HG03196 (cell line): ENCODE measurements at regions not wholly inside any gene's neighbourhood (a gene's known extent, or its start where the extent isn't known, plus 50 kb on each side); places are given as distances from the start of the nearest gene placed in this dataset.

ENCODE experiments used
- ATAC-seq: cut with Tn5 transposase; IDR thresholded peaks from one replicate; pipeline ENCODE4 v1.9.1; 2021; ENCODE audit not compliant: unreplicated experiment

DNA sequence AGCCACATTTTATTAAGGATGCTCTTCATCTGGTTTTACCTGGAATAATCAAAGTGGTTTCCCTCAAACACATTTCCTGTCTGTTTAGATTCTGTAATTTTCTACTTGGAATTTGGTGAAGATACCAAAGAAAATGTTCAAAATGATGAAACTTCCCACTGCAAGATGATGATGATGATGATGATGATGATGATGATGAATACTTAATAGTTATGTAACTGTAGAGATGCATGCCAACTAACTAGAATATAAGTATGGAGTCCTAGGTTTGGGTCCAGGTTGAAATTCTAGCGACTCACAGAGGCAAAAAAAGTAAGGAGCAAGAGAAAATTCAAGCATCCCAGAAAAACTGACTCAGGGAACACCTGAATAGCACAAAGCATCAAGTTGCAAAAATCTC lies 104.0 kb upstream of the KIAA1217 start:
- ATAC-seq, result no peak

- no peak for ATAC-seq
These were observed 95.0 kb upstream of the KIAA1217 start for GRCh38 chr10:24113901-24114300.

- no peak for ATAC-seq
These were observed 94.4 kb upstream of the KIAA1217 start for GRCh38 chr10:24114556-24114955.

GRCh38 chr10:24115403-24115802 lies 93.5 kb upstream of the KIAA1217 start:
- no peak for ATAC-seq

- ATAC-seq, result no peak
These were observed 90.7 kb upstream of the KIAA1217 start for GRCh38 chr10:24118246-24118645.

DNA sequence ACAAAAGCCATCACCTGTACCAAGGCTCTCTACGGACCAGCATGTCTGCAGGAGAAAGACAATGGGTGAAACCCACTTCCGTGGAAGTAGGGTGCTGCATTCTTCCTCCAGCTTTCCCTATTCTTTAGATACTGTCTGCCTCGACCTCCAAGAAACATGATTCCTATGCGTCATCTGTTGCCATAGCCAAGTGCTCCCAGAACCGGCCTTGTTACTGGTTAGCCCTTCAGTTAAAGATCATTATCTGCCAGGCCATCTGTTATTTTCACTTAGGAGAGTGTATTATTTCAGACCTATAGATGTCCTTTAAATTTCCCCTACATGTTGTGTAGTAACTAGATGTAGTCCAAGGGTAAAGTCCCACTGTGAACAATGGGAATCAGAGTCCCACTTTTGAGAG lies 89.0 kb upstream of the KIAA1217 start:
- no peak for ATAC-seq

DNA sequence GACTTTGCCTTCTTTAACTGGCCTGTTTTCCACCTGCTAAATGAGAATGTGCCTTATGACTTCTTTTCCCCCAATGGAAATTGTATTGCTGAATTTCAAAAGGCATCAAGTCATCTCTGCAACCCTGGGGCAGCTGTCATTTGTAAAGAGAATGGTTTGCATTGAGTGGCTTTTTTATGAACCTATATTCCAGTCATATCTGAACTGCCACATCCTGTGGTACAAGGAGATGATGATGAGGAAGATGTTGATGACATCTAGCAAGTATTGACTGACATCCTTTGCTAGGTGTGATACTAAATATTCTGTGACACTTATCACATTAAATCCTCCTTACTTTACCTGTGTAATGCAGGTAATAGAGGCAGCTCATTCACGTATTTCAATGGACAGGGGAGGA lies 88.3 kb upstream of the KIAA1217 start:
- no peak for ATAC-seq

- no peak for ATAC-seq
These were observed 81.4 kb upstream of the KIAA1217 start for GRCh38 chr10:24127516-24127915.

DNA sequence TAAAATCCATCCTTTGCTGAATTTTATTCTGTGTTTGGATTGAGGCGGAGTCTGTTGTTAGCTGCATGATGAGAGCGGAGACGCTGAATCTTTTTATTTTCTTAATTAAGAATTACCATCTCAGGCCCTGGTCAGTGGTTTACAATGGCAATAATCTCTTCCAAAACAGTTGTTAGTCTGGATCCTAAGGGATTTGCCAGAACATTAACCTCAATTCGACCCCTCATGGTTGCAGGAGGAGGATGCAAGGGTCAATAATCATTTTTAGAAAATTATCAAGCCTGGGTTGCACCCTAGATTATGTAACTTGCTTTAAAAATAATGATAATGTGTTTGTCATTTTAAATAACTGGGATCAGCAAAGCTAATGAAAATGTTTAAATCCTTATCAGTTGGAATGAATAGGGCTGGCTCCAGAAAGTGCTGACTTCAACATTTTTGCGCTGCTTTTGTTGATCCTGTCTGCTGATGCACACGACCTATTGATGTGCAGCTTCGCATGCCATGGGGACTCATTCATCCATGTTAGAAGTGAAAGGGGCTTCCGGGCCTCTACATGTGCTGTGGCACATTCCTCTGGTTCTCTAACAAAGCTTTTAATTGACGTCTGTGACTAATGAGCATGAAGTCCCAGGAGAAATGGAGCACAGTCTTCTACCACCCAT lies 80.7 kb upstream of the KIAA1217 start:
- no peak for ATAC-seq

DNA sequence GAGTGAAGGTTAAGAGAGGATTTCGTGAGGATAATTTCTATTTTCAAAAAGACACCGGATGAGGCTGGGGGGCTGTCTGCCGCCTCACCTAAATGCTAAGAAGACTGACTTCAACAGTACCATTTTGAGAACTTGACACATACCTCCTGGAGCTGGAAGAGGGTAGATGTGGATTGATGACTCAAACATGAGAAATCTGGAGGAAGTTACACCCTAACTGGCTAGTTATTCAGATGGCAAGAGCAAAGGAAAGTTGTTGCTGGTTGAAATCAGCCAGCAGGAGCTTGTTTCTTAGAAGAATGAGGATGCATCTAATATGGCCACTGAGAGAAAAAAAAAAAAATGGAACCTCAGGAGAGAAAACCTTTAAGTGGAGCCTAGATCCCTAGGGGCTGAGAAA lies 76.2 kb upstream of the KIAA1217 start:
- ATAC-seq, result no peak

- ATAC-seq, result no peak
These were observed 75.1 kb upstream of the KIAA1217 start for GRCh38 chr10:24133835-24134234.

GRCh38 chr10:24136070-24136469 lies 72.9 kb upstream of the KIAA1217 start:
- ATAC-seq, result no peak

DNA sequence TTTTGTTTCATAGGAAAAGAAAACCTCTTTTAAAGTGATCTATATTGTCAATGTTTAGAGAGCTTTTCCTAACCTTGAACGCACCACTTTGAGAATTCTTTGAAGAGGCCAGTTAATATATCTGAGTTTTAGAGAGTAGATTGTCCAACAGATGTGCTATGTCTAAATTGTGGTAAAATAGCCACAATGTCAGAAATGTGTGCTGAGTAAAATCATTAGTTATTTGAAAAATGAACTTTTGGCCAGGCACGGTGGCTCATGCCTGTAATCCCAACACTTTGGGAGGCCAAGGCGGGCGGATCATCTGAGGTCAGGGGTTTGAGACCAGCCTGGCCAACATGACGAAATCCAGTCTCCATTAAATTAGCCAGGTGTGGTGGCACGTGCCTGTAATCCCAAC lies 61.6 kb upstream of the KIAA1217 start:
- no peak for ATAC-seq

- ATAC-seq, result no peak
These were observed 59.3 kb upstream of the KIAA1217 start for GRCh38 chr10:24149640-24150039.

GRCh38 chr10:24150853-24151252 lies 58.1 kb upstream of the KIAA1217 start:
- no peak for ATAC-seq

- ATAC-seq, result no peak
These were observed 56.7 kb upstream of the KIAA1217 start for GRCh38 chr10:24152270-24152669.

DNA sequence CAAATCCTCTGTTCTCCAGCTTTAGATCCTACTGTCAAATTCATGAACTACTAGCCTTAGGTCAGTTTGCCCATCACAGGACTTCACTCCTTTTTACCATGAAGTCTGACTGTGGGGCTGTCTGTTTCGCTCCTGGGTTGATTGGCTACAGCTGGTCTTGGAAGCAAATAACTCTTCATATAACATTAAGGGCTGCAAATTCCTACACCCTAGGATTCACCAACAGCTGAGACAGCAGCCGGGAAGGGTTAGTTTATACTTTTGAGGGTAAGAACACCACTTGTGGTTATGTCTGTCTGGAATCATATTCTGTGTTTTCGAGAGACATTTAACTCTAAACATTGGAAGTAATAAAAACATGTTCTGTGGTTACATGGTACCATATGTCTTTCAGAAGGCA lies 55.9 kb upstream of the KIAA1217 start:
- no peak for ATAC-seq

- ATAC-seq, result no peak
These were observed 55.4 kb upstream of the KIAA1217 start for GRCh38 chr10:24153537-24153936.

GRCh38 chr10:24156686-24157085 lies 52.3 kb upstream of the KIAA1217 start:
- no peak for ATAC-seq

DNA sequence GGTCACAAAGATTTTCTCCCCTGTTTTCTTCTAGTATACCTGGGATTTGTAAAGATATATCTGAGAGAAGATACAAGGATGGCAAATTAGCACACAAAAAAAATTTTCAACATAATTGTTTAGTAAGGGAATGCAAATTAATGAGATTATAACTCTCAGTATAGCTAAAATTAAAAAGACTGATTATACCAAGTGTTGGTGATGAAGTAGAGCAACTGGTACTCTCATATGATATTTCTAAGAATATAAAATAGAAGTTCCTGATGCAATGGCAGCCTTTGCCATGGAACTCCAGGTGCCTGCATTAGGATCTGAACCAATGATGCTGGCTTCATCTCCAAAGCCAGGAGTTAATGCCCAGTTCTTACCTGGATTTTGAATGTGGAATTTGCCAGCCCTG lies 51.4 kb upstream of the KIAA1217 start:
- no peak for ATAC-seq
